IPS-NIHi7 (cell line): ENCODE measurements at regions not wholly inside any gene's neighbourhood (a gene's known extent, or its start where the extent isn't known, plus 50 kb on each side); places are given as distances from the start of the nearest gene placed in this dataset.
"Not testable (repeated sequence)": the region's sequence is repeated elsewhere in the genome, so short reads cannot be mapped to it uniquely, and the experiment has no call there.

Source experiments
- DNase-seq: peaks from one replicate; pipeline ENCODE4 v3.0.0; 2012; ENCODE audit warnings: mixed read lengths; ENCODE audit errors: extremely low spot score

DNA sequence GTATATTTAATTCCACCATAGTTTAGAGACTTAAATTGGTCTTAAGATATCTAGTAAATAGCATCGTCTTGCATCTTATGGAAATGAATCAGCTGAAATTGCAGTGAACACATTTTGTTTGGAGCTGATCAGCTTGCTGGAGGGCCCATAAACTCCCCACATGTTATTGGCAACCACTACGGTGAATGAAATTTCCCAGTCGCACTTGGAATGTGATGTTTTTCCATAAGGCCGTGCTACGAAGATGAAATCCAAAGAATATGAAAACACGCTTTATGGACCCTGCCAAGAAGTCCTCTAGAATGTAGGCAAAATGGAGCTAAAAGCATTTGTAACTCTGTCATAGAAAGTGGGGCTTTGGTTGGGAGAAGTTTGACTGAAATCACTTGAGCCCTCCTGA, 572.1 kb downstream of the ACTL7B start:
- DNase-seq: no peak

DNA sequence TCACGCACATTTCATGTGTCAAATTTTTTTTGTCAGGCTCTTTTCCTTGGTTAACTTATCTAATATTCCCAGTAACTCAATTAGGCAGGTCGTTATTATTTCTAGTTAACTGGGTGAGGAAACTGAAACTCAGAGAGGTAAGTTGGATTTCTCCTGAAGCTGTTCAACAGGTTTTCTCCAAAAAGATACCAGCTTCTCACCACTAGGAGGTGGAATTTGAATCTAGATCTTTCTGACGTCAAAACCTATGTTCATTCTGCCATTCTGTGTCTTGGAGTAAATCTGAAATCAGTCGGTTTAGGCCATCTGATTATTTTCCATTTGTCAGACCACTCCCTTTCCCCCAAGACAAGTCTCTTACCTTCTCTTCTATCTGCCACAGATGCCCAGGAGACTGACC, 572.9 kb downstream of the ACTL7B start:
- DNase-seq: no peak

DNA sequence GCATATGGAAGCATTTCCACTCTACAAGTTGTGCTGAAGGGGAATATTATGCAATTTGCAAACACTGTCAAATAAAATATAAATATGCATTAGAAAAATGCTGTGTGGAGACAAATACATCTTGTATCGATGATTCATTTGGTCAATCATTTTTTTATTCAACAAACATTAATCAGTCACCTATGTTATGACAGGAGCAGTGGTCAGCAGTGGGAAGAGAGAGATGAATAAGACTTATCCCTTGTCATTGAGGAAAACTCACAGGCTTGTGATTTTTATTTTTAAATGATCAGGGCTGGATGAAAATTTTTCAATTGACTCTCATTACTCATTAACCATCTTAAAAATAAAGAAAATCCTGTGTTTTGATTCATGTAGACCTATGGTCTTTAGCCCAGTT, 574.1 kb downstream of the ACTL7B start:
- no peak for DNase-seq

DNA sequence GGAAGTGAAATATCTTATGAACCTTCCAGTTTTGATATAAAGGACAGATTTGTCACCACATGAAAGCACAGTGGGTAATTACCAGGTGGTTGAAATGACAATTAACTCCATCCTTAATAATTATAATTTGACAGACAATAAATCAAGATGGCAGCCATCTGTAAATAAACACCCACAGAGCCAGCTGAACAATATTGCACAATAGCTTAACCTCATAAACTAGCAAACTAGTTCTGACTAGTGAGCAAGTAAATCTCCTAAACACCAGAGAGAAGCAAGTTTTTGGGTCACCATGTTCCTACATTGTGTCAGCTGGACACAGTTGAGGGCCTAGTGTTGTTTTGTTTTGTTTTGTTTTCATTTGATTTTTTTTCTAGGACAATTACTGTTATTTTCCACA, 577.4 kb downstream of the ACTL7B start:
- DNase-seq: no peak

DNA sequence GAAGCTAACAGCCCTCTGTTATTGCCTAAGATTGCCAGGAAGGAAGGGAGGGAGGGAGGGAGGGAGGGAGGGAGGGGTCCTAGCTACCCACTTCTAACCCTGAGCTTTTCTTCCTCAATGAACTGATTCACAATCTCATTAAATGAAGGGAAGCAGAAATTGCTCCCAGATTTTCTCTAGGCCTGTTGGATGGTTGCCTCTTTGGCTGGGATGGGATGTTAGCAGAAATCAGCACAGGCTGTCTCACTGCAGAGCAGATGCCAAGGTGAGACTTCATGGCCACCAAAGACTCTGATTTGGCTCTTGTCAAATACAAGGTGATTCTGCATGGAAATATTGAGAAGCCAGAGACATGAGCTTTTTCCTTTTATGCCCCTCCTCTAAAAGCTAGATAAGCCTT, 578.6 kb downstream of the ACTL7B start:
- DNase-seq: no peak

DNA sequence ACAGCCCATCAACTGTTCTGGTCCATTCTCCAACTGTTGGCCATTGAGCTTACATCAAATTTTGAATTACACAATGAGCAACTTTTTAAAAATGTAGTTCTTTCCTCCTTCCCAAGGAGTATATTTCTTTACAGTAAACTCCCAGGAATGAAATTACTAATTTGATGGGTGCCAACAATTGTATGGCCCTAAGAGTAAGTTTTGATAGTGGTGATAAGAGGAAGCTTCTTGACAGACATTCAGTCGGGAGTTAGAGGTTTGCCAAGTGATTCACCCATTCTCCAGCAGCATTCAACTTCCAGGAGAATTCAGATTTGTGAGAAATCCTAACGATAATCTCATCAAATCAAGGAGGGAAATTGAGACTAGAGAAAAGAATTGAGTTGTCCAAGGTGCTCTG, 579.9 kb downstream of the ACTL7B start:
- no peak for DNase-seq

DNA sequence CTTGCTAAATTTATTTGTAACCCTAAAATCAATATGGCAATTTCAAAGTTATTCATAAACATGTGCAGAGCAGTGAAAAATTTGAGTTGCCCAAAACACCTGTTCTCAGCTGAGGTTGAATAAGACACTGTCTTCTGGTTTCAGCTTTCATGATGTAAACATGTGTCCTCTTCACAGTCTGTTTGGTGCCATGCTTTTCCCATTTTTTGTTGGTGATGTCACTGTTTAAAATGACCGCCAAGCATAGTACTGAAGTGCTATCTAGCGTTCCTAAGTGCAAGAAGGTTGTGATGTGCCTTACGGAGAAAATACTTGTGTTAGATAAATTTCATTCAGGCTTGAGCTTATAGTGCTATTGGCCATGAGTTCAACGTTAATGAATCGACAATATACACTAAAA, 580.8 kb downstream of the ACTL7B start:
- no peak for DNase-seq

DNA sequence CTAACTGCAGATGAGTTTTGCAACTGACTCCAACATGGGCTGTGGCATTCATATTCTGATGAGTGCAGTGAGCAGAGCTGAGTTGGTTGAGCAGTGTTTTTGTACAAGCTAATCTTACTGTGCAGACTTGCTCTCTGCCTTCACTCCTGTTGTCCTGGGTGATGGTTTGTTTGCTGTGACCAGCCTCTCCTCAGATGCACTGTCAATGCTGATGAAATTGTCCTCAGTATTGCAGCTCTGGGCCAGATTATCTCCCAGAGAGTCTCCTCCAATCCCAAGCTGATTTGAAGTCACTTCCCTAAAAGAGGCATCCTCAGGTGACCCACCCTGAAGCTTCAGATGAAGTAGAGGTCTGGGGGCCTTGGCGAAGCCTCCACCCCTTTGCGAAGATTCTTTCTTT, 581.8 kb downstream of the ACTL7B start:
- DNase-seq: no peak

DNA sequence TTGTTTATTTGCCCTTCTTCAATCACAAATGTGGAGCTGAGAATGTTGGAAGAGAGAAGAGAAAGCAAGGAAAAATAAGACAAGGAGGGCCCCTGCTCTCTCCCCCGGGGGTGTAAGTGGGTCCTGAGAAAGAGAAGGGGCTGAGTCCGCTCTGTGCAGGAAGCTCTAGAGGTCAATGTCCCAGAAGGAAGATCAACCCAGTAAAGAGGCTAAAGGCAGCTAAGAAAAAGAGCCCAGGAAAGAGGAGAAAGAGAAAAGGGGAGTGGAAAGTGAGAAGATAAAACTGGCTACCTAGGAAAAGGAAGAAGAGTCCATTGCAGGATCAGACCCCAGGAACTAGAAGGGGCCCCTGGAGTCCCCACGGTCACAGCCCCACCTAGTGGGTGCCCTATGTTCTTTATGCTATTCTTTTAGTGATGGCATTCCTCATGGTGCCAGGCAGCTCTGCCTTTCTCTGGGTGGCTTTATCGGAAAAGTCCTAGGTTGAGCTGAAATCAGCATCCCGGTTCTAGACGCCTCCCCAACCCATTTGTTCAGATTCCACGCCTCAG, 583.4 kb downstream of the ACTL7B start:
- DNase-seq: peak; percentile 84

DNA sequence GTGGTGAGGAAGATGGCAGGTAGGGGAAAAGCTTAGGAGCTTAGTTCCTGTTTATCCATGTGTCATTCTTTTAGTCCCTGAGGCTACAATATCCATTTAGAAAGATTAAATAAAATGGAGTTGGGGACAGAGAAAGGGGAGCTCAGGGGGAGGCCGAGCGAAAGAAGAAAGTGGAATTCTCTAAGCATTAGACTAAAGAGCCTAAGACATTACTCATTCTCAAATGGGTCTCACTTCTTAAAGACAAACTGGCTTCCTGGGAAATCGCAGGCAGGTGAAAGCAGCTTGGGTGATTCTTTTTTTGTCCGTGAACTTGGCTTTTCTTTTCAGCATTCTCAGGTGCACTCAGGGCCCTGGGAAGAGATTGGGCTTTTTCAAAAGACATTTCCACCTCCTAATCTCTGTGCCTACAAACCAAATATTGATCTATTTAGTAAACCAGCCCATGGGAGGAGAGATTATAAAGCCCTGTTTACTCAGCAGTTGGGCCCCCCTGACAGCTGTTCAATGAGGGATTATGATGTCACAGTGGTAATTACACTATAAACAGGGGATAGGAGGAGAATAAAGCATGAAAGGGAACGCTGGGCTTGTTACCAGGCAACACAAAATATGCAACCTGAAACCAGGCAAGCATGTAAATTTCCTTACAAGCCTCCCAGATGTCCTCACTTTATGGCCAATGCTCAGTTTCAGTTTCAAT, 584.0 kb downstream of the ACTL7B start:
- DNase-seq: peak; percentile 17

DNA sequence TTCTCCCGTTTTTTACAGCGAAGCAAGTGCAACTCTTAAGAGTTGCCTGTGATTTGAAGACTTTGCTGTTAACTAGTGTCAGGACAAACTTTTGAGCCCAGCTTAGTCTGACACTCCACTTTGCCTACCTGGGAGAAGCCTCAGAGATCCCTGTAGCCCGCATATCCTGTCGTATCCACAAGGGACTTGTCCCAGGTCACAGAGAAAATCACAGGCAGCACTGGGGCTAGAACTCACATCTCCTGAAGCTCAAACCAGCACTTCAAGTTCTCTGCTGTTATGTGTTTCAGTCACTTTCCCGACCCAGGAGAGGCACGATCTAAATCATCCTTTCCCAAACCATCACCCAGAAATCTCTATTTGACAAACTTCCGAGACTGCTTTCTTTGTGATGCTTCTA, 584.5 kb downstream of the ACTL7B start:
- DNase-seq: peak; percentile 19

DNA sequence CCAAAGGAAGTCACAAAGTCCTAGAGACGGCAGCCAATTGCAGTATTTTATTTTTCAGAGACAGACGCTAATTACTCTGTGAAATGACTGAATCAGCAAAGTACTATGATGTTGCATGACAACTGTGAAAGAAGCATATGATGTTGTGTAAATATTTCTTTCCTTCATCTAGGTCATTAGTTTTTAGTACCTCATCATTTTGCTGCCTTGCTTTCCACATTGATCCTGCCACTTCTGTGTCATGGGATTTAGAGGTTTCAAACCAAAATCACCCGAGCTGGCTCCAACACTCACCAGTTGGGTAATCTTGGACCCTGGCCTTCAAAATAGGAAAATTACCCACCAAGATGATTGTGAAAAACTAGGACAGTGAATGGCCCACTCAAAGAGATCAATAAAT, 585.2 kb downstream of the ACTL7B start:
- no peak for DNase-seq

DNA sequence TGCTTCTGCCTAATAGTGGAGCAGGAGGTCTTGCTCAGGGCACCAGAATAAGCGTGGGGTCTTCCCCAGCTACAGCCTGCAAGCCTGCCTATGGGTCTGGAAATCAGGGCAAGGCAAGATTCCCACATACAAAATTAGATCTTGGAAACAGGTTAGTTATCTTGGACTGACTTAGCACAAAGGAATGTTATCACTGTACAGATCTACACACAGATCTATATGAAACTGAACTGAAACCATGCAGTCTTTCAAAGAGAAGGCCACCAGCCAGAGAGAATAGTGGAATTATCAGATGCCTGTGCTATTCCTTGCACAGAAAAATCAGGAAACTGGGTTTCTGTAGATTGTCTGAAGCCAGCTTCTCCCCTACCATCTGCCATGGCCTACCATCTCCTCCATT, 585.7 kb downstream of the ACTL7B start:
- DNase-seq: no peak

DNA sequence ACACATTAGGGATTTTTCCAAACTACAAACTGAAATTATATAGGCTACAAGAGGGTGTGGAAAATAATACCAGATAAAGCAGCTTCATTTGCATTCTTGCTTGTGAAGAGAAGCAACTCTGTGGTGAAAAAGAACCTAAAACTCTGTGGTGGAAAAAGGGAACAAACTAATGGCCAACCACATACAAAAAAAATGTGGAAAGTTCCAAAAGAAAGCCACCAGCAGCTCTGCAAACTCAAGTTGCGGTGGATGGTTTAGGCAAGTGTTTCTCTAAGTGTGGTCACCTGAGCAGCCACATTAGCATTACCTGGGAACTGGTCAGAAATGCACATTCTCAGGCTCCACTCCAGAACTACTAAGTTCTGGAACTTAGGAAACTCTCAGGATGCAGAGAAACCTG, 586.4 kb downstream of the ACTL7B start:
- DNase-seq: no peak

DNA sequence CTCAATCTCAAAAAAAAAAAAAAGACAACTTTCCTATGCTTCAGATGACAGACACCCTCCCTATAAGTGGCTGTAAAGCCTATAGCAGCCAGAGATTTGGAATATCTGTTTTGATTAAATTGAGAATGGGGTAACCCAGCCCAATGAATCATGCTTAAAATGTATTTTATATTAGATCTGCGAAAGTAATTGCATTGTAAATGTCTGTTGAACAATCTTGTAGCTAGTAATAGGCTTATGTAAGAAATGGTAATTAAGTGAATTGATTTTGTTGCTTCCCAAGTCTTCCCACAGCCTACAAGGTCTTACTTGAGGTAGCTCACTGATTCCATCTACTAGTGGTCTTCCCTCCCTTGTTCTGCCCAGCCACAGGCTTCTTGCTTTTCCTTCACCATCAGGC, 590.7 kb downstream of the ACTL7B start:
- DNase-seq: no peak

DNA sequence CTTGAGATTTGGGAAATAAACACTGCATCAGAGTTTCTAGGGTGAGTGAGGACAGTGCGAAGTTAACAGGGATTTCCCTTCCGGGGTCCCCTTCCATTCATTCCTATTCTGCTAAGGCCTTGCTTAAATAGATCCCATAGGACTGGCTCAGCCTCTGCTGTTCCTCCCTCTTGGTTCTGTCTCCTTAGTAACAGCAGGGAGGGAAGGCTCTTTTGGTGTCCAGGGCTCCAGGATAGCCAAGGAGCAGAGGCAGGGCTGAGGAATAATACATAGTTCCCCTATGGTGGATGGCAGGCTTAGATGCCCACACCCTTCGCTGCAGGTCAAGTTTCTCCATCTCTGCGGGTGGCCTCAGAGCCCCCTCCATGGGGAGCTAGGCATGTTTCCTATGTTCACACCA, 591.7 kb downstream of the ACTL7B start:
- DNase-seq: no peak

DNA sequence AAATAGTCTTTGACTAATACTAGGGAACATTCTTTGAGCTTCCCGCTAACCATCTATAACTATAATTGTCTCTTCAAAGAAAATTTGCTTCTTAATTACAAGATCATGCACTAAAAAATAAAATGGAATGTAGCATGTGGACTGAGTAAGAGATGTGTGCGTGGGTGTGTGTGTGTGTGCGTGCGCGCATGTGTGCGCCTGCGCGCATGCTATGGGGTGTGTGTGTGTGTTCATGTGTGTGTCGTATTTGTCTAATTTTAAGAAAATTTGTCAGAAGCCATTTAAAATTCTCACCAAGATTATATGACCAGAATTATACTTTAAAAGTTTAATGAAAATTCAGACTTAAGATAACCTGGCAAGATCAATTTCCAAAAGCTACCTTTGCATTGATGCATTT, 593.0 kb downstream of the ACTL7B start:
- no peak for DNase-seq

DNA sequence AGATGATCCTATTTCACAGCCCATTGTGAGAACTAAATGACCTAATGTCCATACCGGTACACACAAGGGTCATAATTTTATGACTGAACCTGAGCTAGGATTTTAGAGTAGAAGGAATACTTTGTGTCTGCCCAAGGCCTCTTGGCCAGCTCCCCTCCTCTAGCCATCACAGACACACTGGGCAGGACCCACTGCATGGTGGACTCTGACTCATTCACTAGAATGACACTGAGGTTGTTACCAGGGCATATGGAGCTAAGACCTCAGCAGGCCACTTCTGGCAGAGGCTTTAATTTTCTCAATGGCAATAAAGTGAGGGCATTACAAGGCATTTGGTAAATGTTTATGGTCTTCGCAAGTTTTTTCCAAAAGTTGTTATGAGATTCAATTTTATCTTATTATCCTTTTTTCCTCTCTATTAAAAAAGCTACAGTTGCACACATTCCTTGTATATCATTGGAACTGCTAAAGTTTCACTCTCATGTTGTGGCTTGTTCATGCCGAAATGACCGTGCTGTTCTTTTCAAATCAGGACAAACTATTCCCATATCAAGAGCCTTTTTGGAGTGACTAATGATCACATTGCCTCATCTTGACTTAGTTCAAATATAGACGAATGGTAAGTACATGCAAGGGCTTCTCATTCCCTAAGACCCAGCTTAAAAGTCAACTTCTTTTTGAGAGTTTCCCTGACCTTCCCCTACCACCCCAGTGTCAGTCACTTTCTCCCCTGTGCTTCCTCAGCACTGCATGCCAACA, 595.7 kb downstream of the ACTL7B start:
- DNase-seq: no peak

DNA sequence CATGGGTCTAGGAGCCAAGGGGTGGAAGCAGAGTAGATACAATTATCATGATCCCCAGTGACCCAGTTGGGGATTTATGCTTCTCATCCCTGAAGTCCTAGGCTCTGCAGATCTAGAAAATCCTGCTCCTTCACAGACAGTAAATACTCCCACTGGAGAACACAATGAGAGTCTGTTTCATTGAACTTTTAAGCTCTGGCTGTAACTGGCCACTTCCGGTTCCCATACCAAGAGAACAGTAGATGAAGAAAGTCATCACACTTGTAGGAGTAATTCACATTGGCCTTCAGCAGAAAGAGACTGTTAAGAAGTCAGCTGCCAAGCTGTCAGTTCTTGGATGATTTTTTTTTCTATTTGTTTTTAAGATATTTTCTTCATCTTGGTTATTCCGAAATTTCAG, 597.1 kb downstream of the ACTL7B start:
- DNase-seq: no peak

DNA sequence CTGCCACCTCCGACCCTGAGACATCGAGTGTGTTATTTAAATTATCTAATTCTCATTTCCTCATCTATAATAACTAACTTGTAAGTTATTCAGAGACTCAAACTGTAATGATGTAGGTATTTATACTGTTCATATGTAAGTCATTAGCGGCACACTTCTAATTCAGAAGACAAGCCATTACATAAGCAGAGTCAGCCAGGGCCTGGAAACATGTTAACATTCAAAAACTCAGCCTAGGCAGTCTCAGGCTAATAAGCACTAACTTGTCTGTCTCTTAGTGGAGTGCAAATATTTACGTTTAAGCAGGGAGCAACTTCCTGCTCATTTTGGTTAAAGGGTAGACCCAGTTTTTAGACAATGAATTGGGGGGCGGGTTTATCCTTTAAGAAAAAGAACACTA, 598.4 kb downstream of the ACTL7B start:
- DNase-seq: no peak

DNA sequence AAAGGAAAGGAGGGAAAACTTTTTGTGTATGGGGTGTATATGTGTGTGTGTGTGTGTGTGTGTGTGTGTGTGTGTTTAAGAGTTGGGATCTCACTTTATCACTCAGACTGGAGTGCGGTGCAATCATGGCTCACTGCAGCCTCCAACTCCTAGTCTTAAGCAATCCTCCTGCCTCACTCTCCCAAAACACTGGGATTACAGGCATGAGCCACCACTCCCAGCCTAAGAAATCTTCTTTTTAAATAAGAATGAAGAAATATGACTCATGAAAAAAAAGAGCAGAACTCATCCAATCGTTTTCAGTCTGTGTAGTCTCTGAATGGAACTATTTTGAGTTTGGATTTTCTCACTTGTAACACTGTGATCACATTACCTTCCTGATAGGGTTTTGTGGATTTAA, 601.5 kb downstream of the ACTL7B start:
- DNase-seq: no peak

DNA sequence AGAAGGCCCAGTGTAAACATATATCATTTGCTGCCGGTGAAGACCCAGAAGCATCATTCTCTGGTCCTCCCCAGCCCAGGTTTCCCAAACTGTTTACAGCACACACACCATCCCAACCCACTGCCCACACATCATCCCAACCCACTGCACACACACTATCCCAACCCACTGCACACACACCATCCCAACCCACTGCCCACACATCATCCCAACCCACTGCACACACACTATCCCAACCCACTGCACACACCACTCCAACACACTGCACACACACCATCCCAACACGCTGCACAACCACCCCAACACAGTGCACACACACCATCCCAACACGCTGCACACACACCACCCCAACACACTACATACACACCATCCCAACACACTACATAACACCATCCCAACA, 608.4 kb downstream of the ACTL7B start:
- DNase-seq: not testable (repeated sequence)

DNA sequence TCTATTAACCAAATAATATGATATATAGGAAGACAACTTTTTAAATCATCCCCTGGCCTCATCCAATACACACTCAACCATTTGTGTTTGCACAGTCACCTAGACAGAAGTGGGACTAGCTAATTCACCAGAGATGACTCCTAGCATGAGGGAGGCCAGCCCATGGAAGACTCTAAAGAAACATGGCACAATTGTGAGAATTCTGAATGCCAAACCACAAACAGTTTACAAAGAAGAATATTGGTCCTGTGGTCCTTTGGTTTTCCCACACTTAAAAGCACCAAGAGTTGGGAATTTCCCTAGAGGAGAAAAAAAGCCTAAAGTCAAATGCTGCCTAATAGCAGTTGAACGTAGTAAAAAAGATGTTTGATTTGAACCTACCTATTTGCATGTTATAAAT, 609.9 kb downstream of the ACTL7B start:
- no peak for DNase-seq
